Caco-2 (cell line): ENCODE measurements at regions not wholly inside any gene's neighbourhood (a gene's known extent, or its start where the extent isn't known, plus 50 kb on each side); places are given as distances from the start of the nearest gene placed in this dataset.
"Not testable (repeated sequence)": the region's sequence is repeated elsewhere in the genome, so short reads cannot be mapped to it uniquely, and the experiment has no call there.

Experiments used
- BruUV-seq: library from RNA; stranded (reverse); fragments of 400-500 nt; replicated peaks from 2 replicates; lab custom pipeline; 2021; lab: Mats Ljungman, UMichigan
- CTCF ChIA-PET: fragments of 300-600 bp; sonication (Branson Sonifier 250); formaldehyde crosslinking; loops from one replicate; lab custom pipeline; 2022; ENCODE audit warnings: antibody characterized with exemption; lab: Charles Lee
- POLR2A ChIA-PET: fragments of 300-600 bp; sonication (Branson Sonifier 250); formaldehyde crosslinking; loops from one replicate; lab custom pipeline; 2022; ENCODE audit warnings: antibody characterized with exemption; lab: Charles Lee
- DNase-seq, 2 experiments: peaks; one replicate each; pipeline versions ENCODE4 v3.0.0 to v3.0.0-alpha.2; 2020 to 2022
- H3K27me3 ChIP-seq: replicated peaks from 2 replicates; pipeline ENCODE4 v1.6.0; 2011; ENCODE audit warnings: low read length; ENCODE audit not compliant: control insufficient read depth, insufficient read depth
- H3K36me3 ChIP-seq: 2 replicates; pipeline ENCODE4 v1.5.1; 2011; ENCODE audit warnings: low read length; ENCODE audit not compliant: control insufficient read depth, insufficient read depth
- H3K4me1 ChIP-seq: fragments of 250-450 bp; sonication (Bioruptor Pico); 2 replicates; pipeline ENCODE4 v1.5.1; 2020; ENCODE audit warnings: mild to moderate bottlenecking
- H3K4me3 ChIP-seq: 2 replicates; pipeline ENCODE4 v1.5.1; 2011; ENCODE audit warnings: low read depth, mild to moderate bottlenecking, control low read depth, low read length
- H3K9me3 ChIP-seq: fragments of 250-450 bp; sonication (Bioruptor Pico); 2 replicates; pipeline ENCODE4 v1.5.1; 2020; ENCODE audit warnings: mild to moderate bottlenecking, moderate library complexity
- H3K27ac Mint-ChIP-seq: one replicate; pipeline ENCODE4 v1.8.0; 2022; ENCODE audit warnings: mixed read lengths; ENCODE audit not compliant: unreplicated experiment
- H3K27me3 Mint-ChIP-seq: one replicate; pipeline ENCODE4 v1.8.0; 2022; ENCODE audit warnings: mixed read lengths; ENCODE audit not compliant: insufficient read depth, unreplicated experiment
- H3K36me3 Mint-ChIP-seq: one replicate; pipeline ENCODE4 v1.8.0; 2022; ENCODE audit warnings: mild to moderate bottlenecking, mixed read lengths; ENCODE audit not compliant: insufficient read depth, unreplicated experiment
- H3K4me1 Mint-ChIP-seq: one replicate; pipeline ENCODE4 v1.8.0; 2022; ENCODE audit warnings: low read depth, mixed read lengths; ENCODE audit not compliant: unreplicated experiment
- H3K4me3 Mint-ChIP-seq: one replicate; pipeline ENCODE4 v1.8.0; 2022; ENCODE audit warnings: mild to moderate bottlenecking, moderate library complexity, mixed read lengths; ENCODE audit not compliant: unreplicated experiment
- H3K9me3 Mint-ChIP-seq: one replicate; pipeline ENCODE4 v1.8.0; 2022; ENCODE audit warnings: mixed read lengths; ENCODE audit not compliant: unreplicated experiment
- intact Hi-C: fragments of 100-400 bp; cut with micrococcal nuclease; formaldehyde crosslinking; loops from one replicate; pipeline ENCODE4 v1.10.0; 2022; ENCODE audit not compliant: unreplicated experiment
- TF ChIP-seq, protein P1 (sequence below), 2 experiments: fragments of 200-600 bp in 1 of 2; IDR thresholded peaks; 1 replicate in 1 of 2; 2 replicates in 1 of 2; pipeline versions ENCODE4 v1.5.1 to v1.8.0; 2011 to 2022; ENCODE audit warnings: antibody characterized with exemption in 1 of 2, control low read depth in 1 of 2, inconsistent platforms in 1 of 2, low read depth in 1 of 2, low read length in 1 of 2, mild to moderate bottlenecking in 1 of 2, moderate library complexity in 1 of 2; ENCODE audit not compliant: insufficient read depth in 1 of 2, severe bottlenecking in 1 of 2, unreplicated experiment in 1 of 2

DNA sequence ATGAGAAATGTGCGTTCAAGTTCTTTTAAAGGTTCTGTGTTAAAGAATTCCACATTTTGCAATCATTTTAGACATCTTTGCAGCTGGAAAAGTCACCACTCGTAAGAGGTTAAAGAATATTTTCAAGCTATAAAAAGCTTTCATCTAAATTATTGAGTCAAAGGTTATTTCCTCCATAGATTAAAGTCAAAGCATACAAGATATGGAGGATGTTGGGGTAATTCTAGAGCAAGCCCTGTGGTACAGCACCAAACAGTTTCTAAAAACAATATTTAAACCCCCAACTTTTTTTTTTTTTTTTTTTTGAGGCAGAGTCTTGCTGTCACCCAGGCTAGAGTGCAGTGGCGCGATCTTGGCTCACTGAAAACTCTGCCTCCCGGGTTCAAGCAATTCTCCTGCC is 1299.8 kb upstream of the TMEM132C start:
- TF ChIP-seq, protein P1, sequence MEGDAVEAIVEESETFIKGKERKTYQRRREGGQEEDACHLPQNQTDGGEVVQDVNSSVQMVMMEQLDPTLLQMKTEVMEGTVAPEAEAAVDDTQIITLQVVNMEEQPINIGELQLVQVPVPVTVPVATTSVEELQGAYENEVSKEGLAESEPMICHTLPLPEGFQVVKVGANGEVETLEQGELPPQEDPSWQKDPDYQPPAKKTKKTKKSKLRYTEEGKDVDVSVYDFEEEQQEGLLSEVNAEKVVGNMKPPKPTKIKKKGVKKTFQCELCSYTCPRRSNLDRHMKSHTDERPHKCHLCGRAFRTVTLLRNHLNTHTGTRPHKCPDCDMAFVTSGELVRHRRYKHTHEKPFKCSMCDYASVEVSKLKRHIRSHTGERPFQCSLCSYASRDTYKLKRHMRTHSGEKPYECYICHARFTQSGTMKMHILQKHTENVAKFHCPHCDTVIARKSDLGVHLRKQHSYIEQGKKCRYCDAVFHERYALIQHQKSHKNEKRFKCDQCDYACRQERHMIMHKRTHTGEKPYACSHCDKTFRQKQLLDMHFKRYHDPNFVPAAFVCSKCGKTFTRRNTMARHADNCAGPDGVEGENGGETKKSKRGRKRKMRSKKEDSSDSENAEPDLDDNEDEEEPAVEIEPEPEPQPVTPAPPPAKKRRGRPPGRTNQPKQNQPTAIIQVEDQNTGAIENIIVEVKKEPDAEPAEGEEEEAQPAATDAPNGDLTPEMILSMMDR (IDR thresholded peaks at IDR 0.05; ENCODE audit: insufficient read depth in 1 of 2, low read depth in 1 of 2, low read length in 1 of 2, severe bottlenecking in 1 of 2, unreplicated experiment in 1 of 2) = no peak
- H3K27ac Mint-ChIP-seq = no peak overlapping the region
- no peaks in the 10 kb centered on the region for H3K27me3 ChIP-seq
- ChIA-PET POLR2A (no interaction called here), CTCF (no interaction called here)
- no peaks in the 10 kb centered on the region for H3K27me3 Mint-ChIP-seq
- no peaks in the 10 kb centered on the region for H3K36me3 ChIP-seq
- no peak overlapping the region for H3K4me3 ChIP-seq
- no peaks in the 10 kb centered on the region for H3K36me3 Mint-ChIP-seq
- no peak for DNase-seq
- no peaks in the 10 kb centered on the region for H3K4me1 Mint-ChIP-seq
- intact Hi-C loops = no loop called here
- 0 out of 2 replicates have a peak, but pooled peaks cover 5% of the 10 kb centered on the region for H3K9me3 ChIP-seq
- no peaks in the 10 kb centered on the region for H3K4me1 ChIP-seq
- no TSS peak for BruUV-seq
- no peaks in the 10 kb centered on the region for H3K9me3 Mint-ChIP-seq
- no peak overlapping the region for H3K4me3 Mint-ChIP-seq

GRCh38 chr12:126974779-126975178 is 1292.2 kb upstream of the TMEM132C start:
- ChIA-PET POLR2A (no interaction called here), CTCF (no interaction called here)
- H3K9me3 ChIP-seq = no peaks in the 10 kb centered on the region
- TF ChIP-seq, protein P1 (IDR thresholded peaks at IDR 0.05; ENCODE audit: insufficient read depth in 1 of 2, low read depth in 1 of 2, low read length in 1 of 2, severe bottlenecking in 1 of 2, unreplicated experiment in 1 of 2) = no peak
- no peaks in the 10 kb centered on the region for H3K36me3 Mint-ChIP-seq
- BruUV-seq = no TSS peak
- no peak overlapping the region for H3K4me3 Mint-ChIP-seq
- no peaks in the 10 kb centered on the region for H3K4me1 Mint-ChIP-seq
- intact Hi-C loops = no loop called here
- H3K27me3 ChIP-seq = no peaks in the 10 kb centered on the region
- no peaks in the 10 kb centered on the region for H3K4me1 ChIP-seq
- no peak overlapping the region for H3K27ac Mint-ChIP-seq
- peaks cover 3% of the 10 kb centered on the region for H3K27me3 Mint-ChIP-seq
- no peak overlapping the region for H3K4me3 ChIP-seq
- no peaks in the 10 kb centered on the region for H3K9me3 Mint-ChIP-seq
- DNase-seq = peak in 1 of 2 experiments; percentile 2
- no peaks in the 10 kb centered on the region for H3K36me3 ChIP-seq

GRCh38 chr12:126976579-126976978 is 1290.4 kb upstream of the TMEM132C start:
- no peak for DNase-seq
- no peaks in the 10 kb centered on the region for H3K36me3 Mint-ChIP-seq

GRCh38 chr12:126979564-126979963 is 1287.4 kb upstream of the TMEM132C start:
- H3K27me3 ChIP-seq, BruUV-seq, H3K27ac Mint-ChIP-seq, CTCF ChIA-PET, H3K27me3 Mint-ChIP-seq, H3K9me3 Mint-ChIP-seq, H3K4me3 Mint-ChIP-seq, H3K36me3 ChIP-seq, POLR2A ChIA-PET, DNase-seq, H3K9me3 ChIP-seq, H3K4me3 ChIP-seq, intact Hi-C loops, H3K36me3 Mint-ChIP-seq, H3K4me1 ChIP-seq, H3K4me1 Mint-ChIP-seq: not testable (repeated sequence)

More at GRCh38 chr12:126976579-126976978, 1290.4 kb upstream of the TMEM132C start:
- BruUV-seq = no TSS peak
- no peak overlapping the region for H3K4me3 Mint-ChIP-seq
- POLR2A ChIA-PET = no interaction called here
- H3K27ac Mint-ChIP-seq = no peak overlapping the region
- Histone ChIP-seq H3K27me3 (no peaks in the 10 kb centered on the region), H3K4me3 (no peak overlapping the region), H3K36me3 (no peaks in the 10 kb centered on the region), H3K9me3 (no peaks in the 10 kb centered on the region), H3K4me1 (no peaks in the 10 kb centered on the region)
- H3K27me3 Mint-ChIP-seq = peaks cover 3% of the 10 kb centered on the region
- no peaks in the 10 kb centered on the region for H3K4me1 Mint-ChIP-seq
- intact Hi-C loops = no loop called here
- CTCF ChIA-PET = no interaction called here
- TF ChIP-seq, protein P1 (IDR thresholded peaks at IDR 0.05; ENCODE audit: insufficient read depth in 1 of 2, low read depth in 1 of 2, low read length in 1 of 2, severe bottlenecking in 1 of 2, unreplicated experiment in 1 of 2) = no peak
- H3K9me3 Mint-ChIP-seq = no peaks in the 10 kb centered on the region
